Fibroblast of lung (primary cell): ENCODE measurements at regions not wholly inside any gene's neighbourhood (a gene's known extent, or its start where the extent isn't known, plus 50 kb on each side); places are given as distances from the start of the nearest gene placed in this dataset.

ENCODE experiments used
- EZH2 ChIP-seq: IDR thresholded peaks from 2 replicates; pipeline ENCODE4 v1.5.1; 2012; ENCODE audit warnings: low read length, control low read depth, mild to moderate bottlenecking; ENCODE audit errors: missing control alignments
- TF ChIP-seq, protein P1 (sequence below), 2 donors: IDR thresholded peaks in 1 of 2; conservative IDR thresholded peaks in 1 of 2; 1 replicate in 1 of 2; 2 replicates in 1 of 2; pipeline ENCODE4 v1.5.1; 2011 to 2012; ENCODE audit warnings: low read length in 2 of 2, control low read depth in 1 of 2, inconsistent platforms in 1 of 2, low read depth in 1 of 2, mild to moderate bottlenecking in 1 of 2

GRCh38 chr3:95280711-95281352 is 1218.0 kb downstream of the NSUN3 start:
- no peak for TF ChIP-seq EZH2
- TF ChIP-seq, protein P1, sequence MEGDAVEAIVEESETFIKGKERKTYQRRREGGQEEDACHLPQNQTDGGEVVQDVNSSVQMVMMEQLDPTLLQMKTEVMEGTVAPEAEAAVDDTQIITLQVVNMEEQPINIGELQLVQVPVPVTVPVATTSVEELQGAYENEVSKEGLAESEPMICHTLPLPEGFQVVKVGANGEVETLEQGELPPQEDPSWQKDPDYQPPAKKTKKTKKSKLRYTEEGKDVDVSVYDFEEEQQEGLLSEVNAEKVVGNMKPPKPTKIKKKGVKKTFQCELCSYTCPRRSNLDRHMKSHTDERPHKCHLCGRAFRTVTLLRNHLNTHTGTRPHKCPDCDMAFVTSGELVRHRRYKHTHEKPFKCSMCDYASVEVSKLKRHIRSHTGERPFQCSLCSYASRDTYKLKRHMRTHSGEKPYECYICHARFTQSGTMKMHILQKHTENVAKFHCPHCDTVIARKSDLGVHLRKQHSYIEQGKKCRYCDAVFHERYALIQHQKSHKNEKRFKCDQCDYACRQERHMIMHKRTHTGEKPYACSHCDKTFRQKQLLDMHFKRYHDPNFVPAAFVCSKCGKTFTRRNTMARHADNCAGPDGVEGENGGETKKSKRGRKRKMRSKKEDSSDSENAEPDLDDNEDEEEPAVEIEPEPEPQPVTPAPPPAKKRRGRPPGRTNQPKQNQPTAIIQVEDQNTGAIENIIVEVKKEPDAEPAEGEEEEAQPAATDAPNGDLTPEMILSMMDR (conservative IDR thresholded peaks at IDR 0.05 in 1 of 2, IDR thresholded peaks at IDR 0.05 in 1 of 2; ENCODE audit: low read depth in 1 of 2, low read length in 2 of 2) = no peak
